GM23338 (cell line): ENCODE measurements at regions not wholly inside any gene's neighbourhood (a gene's known extent, or its start where the extent isn't known, plus 50 kb on each side); places are given as distances from the start of the nearest gene placed in this dataset.

Experiments used
- EZH2 ChIP-seq: fragments of 200-600 bp; sonication (generic); IDR thresholded peaks from one replicate; pipeline ENCODE4 v1.8.0; 2017; ENCODE audit warnings: antibody characterized with exemption, mild to moderate bottlenecking, low read depth; ENCODE audit not compliant: unreplicated experiment
- EZH2phosphoT487 ChIP-seq: fragments of 200-600 bp; sonication (generic); IDR thresholded peaks from one replicate; pipeline ENCODE4 v1.8.1; 2018; ENCODE audit warnings: antibody characterized with exemption; ENCODE audit not compliant: unreplicated experiment
- POLR2AphosphoS5 ChIP-seq: IDR thresholded peaks from 2 replicates; pipeline ENCODE4 v1.6.1; 2016; ENCODE audit warnings: antibody characterized with exemption, low read depth
- TF ChIP-seq, protein P1 (sequence below), 2 experiments: fragments of 200-600 bp in 1 of 2; sonication (generic) in 1 of 2; conservative IDR thresholded peaks; 2 replicates each; pipeline versions ENCODE4 v1.5.1 to v1.6.1; 2016 to 2017; ENCODE audit warnings: antibody characterized with exemption in 2 of 2, low read depth in 2 of 2, mild to moderate bottlenecking in 2 of 2, moderate library complexity in 1 of 2

- TF ChIP-seq, protein P1, sequence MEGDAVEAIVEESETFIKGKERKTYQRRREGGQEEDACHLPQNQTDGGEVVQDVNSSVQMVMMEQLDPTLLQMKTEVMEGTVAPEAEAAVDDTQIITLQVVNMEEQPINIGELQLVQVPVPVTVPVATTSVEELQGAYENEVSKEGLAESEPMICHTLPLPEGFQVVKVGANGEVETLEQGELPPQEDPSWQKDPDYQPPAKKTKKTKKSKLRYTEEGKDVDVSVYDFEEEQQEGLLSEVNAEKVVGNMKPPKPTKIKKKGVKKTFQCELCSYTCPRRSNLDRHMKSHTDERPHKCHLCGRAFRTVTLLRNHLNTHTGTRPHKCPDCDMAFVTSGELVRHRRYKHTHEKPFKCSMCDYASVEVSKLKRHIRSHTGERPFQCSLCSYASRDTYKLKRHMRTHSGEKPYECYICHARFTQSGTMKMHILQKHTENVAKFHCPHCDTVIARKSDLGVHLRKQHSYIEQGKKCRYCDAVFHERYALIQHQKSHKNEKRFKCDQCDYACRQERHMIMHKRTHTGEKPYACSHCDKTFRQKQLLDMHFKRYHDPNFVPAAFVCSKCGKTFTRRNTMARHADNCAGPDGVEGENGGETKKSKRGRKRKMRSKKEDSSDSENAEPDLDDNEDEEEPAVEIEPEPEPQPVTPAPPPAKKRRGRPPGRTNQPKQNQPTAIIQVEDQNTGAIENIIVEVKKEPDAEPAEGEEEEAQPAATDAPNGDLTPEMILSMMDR (conservative IDR thresholded peaks at IDR 0.05; ENCODE audit: low read depth in 2 of 2) = no peak
- TF ChIP-seq EZH2phosphoT487 = no peak
- TF ChIP-seq POLR2AphosphoS5 = no peak
- TF ChIP-seq EZH2 = no peak
Measured at GRCh38 chr20:60122671-60123070, 164.4 kb downstream of the CDH26 start.
